H1 (cell line): ENCODE measurements at regions not wholly inside any gene's neighbourhood (a gene's known extent, or its start where the extent isn't known, plus 50 kb on each side); places are given as distances from the start of the nearest gene placed in this dataset.

ENCODE experiments used
- CTCF ChIP-seq, 3 experiments: IDR thresholded peaks; 1 replicate in 2 of 3; 2 replicates in 1 of 3; pipeline versions ENCODE4 v1.5.1 to v1.6.1; 2011; ENCODE audit warnings: low read length in 3 of 3, mild to moderate bottlenecking in 3 of 3, inconsistent platforms in 2 of 3, low read depth in 1 of 3, moderate library complexity in 1 of 3; ENCODE audit not compliant: insufficient read depth in 1 of 3; ENCODE audit errors: control extremely low read depth in 1 of 3
- EZH2 ChIP-seq: fragments of 200-600 bp; sonication (generic); IDR thresholded peaks from 2 replicates; pipeline ENCODE4 v1.7.1; 2012; ENCODE audit warnings: low read depth, mild to moderate bottlenecking, moderate library complexity, low read length, inconsistent platforms; ENCODE audit not compliant: severe bottlenecking
- GABPA ChIP-seq: IDR thresholded peaks from 2 replicates; pipeline ENCODE4 v1.6.1; 2011; ENCODE audit warnings: mild to moderate bottlenecking, low read length, moderate library complexity, borderline replicate concordance; ENCODE audit not compliant: insufficient read depth
- MAX ChIP-seq: IDR thresholded peaks from 2 replicates; pipeline ENCODE4 v1.6.1; 2012; ENCODE audit warnings: inconsistent platforms
- POLR2A ChIP-seq, 2 experiments: IDR thresholded peaks; 1 replicate in 1 of 2; 2 replicates in 1 of 2; pipeline ENCODE4 v1.6.1; 2011; ENCODE audit warnings: low read depth in 2 of 2, low read length in 2 of 2, mild to moderate bottlenecking in 2 of 2; ENCODE audit errors: control extremely low read depth in 1 of 2
- POLR2AphosphoS5 ChIP-seq: IDR thresholded peaks from 2 replicates; pipeline ENCODE4 v1.6.1; 2011; ENCODE audit warnings: low read depth, low read length
- RAD21 ChIP-seq, 2 experiments: IDR thresholded peaks in 1 of 2; conservative IDR thresholded peaks in 1 of 2; 2 replicates each; pipeline ENCODE4 v1.6.1; 2011; ENCODE audit warnings: low read depth in 2 of 2, low read length in 2 of 2, improper control_type of control experiment in 1 of 2, inconsistent platforms in 1 of 2, mild to moderate bottlenecking in 1 of 2, moderate library complexity in 1 of 2
- RFX5 ChIP-seq: IDR thresholded peaks from 2 replicates; pipeline ENCODE4 v1.6.1; 2011; ENCODE audit warnings: low read depth, low read length, improper control_type of control experiment, borderline replicate concordance
- RXRA ChIP-seq: IDR thresholded peaks from 2 replicates; pipeline ENCODE4 v1.6.1; 2011; ENCODE audit warnings: low read depth, mild to moderate bottlenecking, low read length, moderate library complexity; ENCODE audit not compliant: insufficient read depth
- TCF12 ChIP-seq: IDR thresholded peaks from 2 replicates; pipeline ENCODE4 v1.6.1; 2011; ENCODE audit warnings: low read depth, mild to moderate bottlenecking, low read length

GRCh38 chr16:60729051-60729450 is 1307.2 kb downstream of the CDH8 start:
- no peak for TF ChIP-seq MAX
- no peak for TF ChIP-seq POLR2A (IDR thresholded peaks at IDR 0.05; ENCODE audit: control extremely low read depth in 1 of 2, low read depth in 2 of 2, low read length in 2 of 2)
- no peak for TF ChIP-seq POLR2AphosphoS5
- TF ChIP-seq RXRA = no peak
- TF ChIP-seq EZH2 = no peak
- no peak for TF ChIP-seq CTCF (IDR thresholded peaks at IDR 0.05; ENCODE audit: control extremely low read depth in 1 of 3, insufficient read depth in 1 of 3, low read depth in 1 of 3, low read length in 3 of 3)
- no peak for TF ChIP-seq RFX5
- no peak for TF ChIP-seq RAD21 (IDR thresholded peaks at IDR 0.05 in 1 of 2, conservative IDR thresholded peaks at IDR 0.05 in 1 of 2; ENCODE audit: low read depth in 2 of 2, low read length in 2 of 2)
- no peak for TF ChIP-seq GABPA
- no peak for TF ChIP-seq TCF12
